ENCODE measurements at regions not wholly inside any gene's neighbourhood (a gene's known extent, or its start where the extent isn't known, plus 50 kb on each side); places are given as distances from the start of the nearest gene placed in this dataset.
A peak's percentile ranks its signal among the peaks of the same experiment; 100 is the strongest.

GRCh38 chr5:35404701-35405100 is 174.4 kb upstream of the PRLR start:
- Histone ChIP-seq H3K4me3 (ENCODE audit: low read length) (no peak overlapping the region), H3K36me3 (ENCODE audit: control insufficient read depth, insufficient read depth, low read length) (no peaks in the 10 kb centered on the region), H3K27ac (ENCODE audit: low read length) (no peak overlapping the region), H3K4me1 (ENCODE audit: control insufficient read depth, insufficient read depth, low read length) (no peaks in the 10 kb centered on the region), H3K9me3 (replicated peaks; ENCODE audit: control insufficient read depth, low read depth, low read length) (no peaks in the 10 kb centered on the region), H3K27me3 (ENCODE audit: control insufficient read depth, insufficient read depth, low read length) (no peaks in the 10 kb centered on the region)
- WGBS (ENCODE audit: insufficient coverage): 78% methylated on average over 8 of the region's 9 CpGs
- DNase-seq: no peak

- no peak overlapping the region for H3K27ac ChIP-seq (ENCODE audit: low read length)
- H3K27me3 ChIP-seq (ENCODE audit: control insufficient read depth, insufficient read depth, low read length): no peaks in the 10 kb centered on the region
- DNase-seq: no peak
- no peaks in the 10 kb centered on the region for H3K4me1 ChIP-seq (ENCODE audit: control insufficient read depth, insufficient read depth, low read length)
- no peaks in the 10 kb centered on the region for H3K36me3 ChIP-seq (ENCODE audit: control insufficient read depth, insufficient read depth, low read length)
- no peaks in the 10 kb centered on the region for H3K9me3 ChIP-seq (replicated peaks; ENCODE audit: control insufficient read depth, low read depth, low read length)
- H3K4me3 ChIP-seq (ENCODE audit: low read length): no peak overlapping the region
- WGBS (ENCODE audit: insufficient coverage): no CpG with 5 or more reads among the region's 4 CpGs
Observed at GRCh38 chr5:35393901-35394300, 163.6 kb upstream of the PRLR start.

GRCh38 chr5:35384658-35385057 is 154.4 kb upstream of the PRLR start:
- no peaks in the 10 kb centered on the region for H3K9me3 ChIP-seq (replicated peaks; ENCODE audit: control insufficient read depth, low read depth, low read length)
- H3K4me1 ChIP-seq (ENCODE audit: control insufficient read depth, insufficient read depth, low read length): no peaks in the 10 kb centered on the region
- H3K4me3 ChIP-seq (ENCODE audit: low read length): no peak overlapping the region
- no peaks in the 10 kb centered on the region for H3K36me3 ChIP-seq (ENCODE audit: control insufficient read depth, insufficient read depth, low read length)
- no peak for DNase-seq
- no peak overlapping the region for H3K27ac ChIP-seq (ENCODE audit: low read length)
- no peaks in the 10 kb centered on the region for H3K27me3 ChIP-seq (ENCODE audit: control insufficient read depth, insufficient read depth, low read length)
- 92% methylated on average over 1 of the region's 2 CpGs for WGBS (ENCODE audit: insufficient coverage)

GRCh38 chr5:35383041-35383440 is 152.8 kb upstream of the PRLR start:
- no CpG with 5 or more reads among the region's 3 CpGs for WGBS (ENCODE audit: insufficient coverage)
- Histone ChIP-seq H3K9me3 (replicated peaks; ENCODE audit: control insufficient read depth, low read depth, low read length) (no peaks in the 10 kb centered on the region), H3K4me1 (ENCODE audit: control insufficient read depth, insufficient read depth, low read length) (no peaks in the 10 kb centered on the region), H3K27me3 (ENCODE audit: control insufficient read depth, insufficient read depth, low read length) (no peaks in the 10 kb centered on the region), H3K27ac (ENCODE audit: low read length) (no peak overlapping the region), H3K4me3 (ENCODE audit: low read length) (no peak overlapping the region), H3K36me3 (ENCODE audit: control insufficient read depth, insufficient read depth, low read length) (no peaks in the 10 kb centered on the region)
- DNase-seq: no peak

- DNase-seq: no peak
- H3K27me3 ChIP-seq (ENCODE audit: control insufficient read depth, insufficient read depth, low read length): no peaks in the 10 kb centered on the region
- H3K27ac ChIP-seq (ENCODE audit: low read length): no peak overlapping the region
- no peaks in the 10 kb centered on the region for H3K4me1 ChIP-seq (ENCODE audit: control insufficient read depth, insufficient read depth, low read length)
- WGBS (ENCODE audit: insufficient coverage): no CpG with 5 or more reads among the region's 4 CpGs
- no peaks in the 10 kb centered on the region for H3K9me3 ChIP-seq (replicated peaks; ENCODE audit: control insufficient read depth, low read depth, low read length)
- H3K4me3 ChIP-seq (ENCODE audit: low read length): no peak overlapping the region
- no peaks in the 10 kb centered on the region for H3K36me3 ChIP-seq (ENCODE audit: control insufficient read depth, insufficient read depth, low read length)
Observed at GRCh38 chr5:35377653-35378052, 147.4 kb upstream of the PRLR start.

GRCh38 chr5:35374584-35374983 is 144.3 kb upstream of the PRLR start:
- no peaks in the 10 kb centered on the region for H3K9me3 ChIP-seq (replicated peaks; ENCODE audit: control insufficient read depth, low read depth, low read length)
- no peak overlapping the region for H3K27ac ChIP-seq (ENCODE audit: low read length)
- no peak overlapping the region for H3K4me3 ChIP-seq (ENCODE audit: low read length)
- H3K27me3 ChIP-seq (ENCODE audit: control insufficient read depth, insufficient read depth, low read length): no peaks in the 10 kb centered on the region
- H3K4me1 ChIP-seq (ENCODE audit: control insufficient read depth, insufficient read depth, low read length): no peaks in the 10 kb centered on the region
- no peak for DNase-seq
- H3K36me3 ChIP-seq (ENCODE audit: control insufficient read depth, insufficient read depth, low read length): no peaks in the 10 kb centered on the region

- Histone ChIP-seq H3K4me1 (ENCODE audit: control insufficient read depth, insufficient read depth, low read length) (no peaks in the 10 kb centered on the region), H3K36me3 (ENCODE audit: control insufficient read depth, insufficient read depth, low read length) (no peaks in the 10 kb centered on the region), H3K4me3 (ENCODE audit: low read length) (no peak overlapping the region), H3K27me3 (ENCODE audit: control insufficient read depth, insufficient read depth, low read length) (no peaks in the 10 kb centered on the region), H3K9me3 (replicated peaks; ENCODE audit: control insufficient read depth, low read depth, low read length) (no peaks in the 10 kb centered on the region), H3K27ac (ENCODE audit: low read length) (no peak overlapping the region)
- no peak for DNase-seq
- 96% methylated on average over 3 of the region's 3 CpGs for WGBS (ENCODE audit: insufficient coverage)
Observed at GRCh38 chr5:35373249-35373648, 143.0 kb upstream of the PRLR start.

GRCh38 chr5:35372482-35372881 is 142.2 kb upstream of the PRLR start:
- H3K27me3 ChIP-seq (ENCODE audit: control insufficient read depth, insufficient read depth, low read length): no peaks in the 10 kb centered on the region
- H3K9me3 ChIP-seq (replicated peaks; ENCODE audit: control insufficient read depth, low read depth, low read length): no peaks in the 10 kb centered on the region
- no CpG with 5 or more reads among the region's 2 CpGs for WGBS (ENCODE audit: insufficient coverage)
- DNase-seq: peak; percentile 15
- H3K27ac ChIP-seq (ENCODE audit: low read length): no peak overlapping the region
- no peaks in the 10 kb centered on the region for H3K4me1 ChIP-seq (ENCODE audit: control insufficient read depth, insufficient read depth, low read length)
- no peak overlapping the region for H3K4me3 ChIP-seq (ENCODE audit: low read length)
- no peaks in the 10 kb centered on the region for H3K36me3 ChIP-seq (ENCODE audit: control insufficient read depth, insufficient read depth, low read length)

GRCh38 chr5:35371951-35372426 is 141.7 kb upstream of the PRLR start:
- H3K4me3 ChIP-seq (ENCODE audit: low read length): no peak overlapping the region
- H3K27ac ChIP-seq (ENCODE audit: low read length): no peak overlapping the region
- WGBS (ENCODE audit: insufficient coverage): 75% methylated on average over 1 of the region's 1 CpG
- peak; percentile 16 for DNase-seq
- H3K4me1 ChIP-seq (ENCODE audit: control insufficient read depth, insufficient read depth, low read length): no peaks in the 10 kb centered on the region
- no peaks in the 10 kb centered on the region for H3K9me3 ChIP-seq (replicated peaks; ENCODE audit: control insufficient read depth, low read depth, low read length)
- no peaks in the 10 kb centered on the region for H3K27me3 ChIP-seq (ENCODE audit: control insufficient read depth, insufficient read depth, low read length)
- H3K36me3 ChIP-seq (ENCODE audit: control insufficient read depth, insufficient read depth, low read length): no peaks in the 10 kb centered on the region

GRCh38 chr5:35370871-35371270 is 140.6 kb upstream of the PRLR start:
- Histone ChIP-seq H3K4me1 (ENCODE audit: control insufficient read depth, insufficient read depth, low read length) (no peaks in the 10 kb centered on the region), H3K27me3 (ENCODE audit: control insufficient read depth, insufficient read depth, low read length) (no peaks in the 10 kb centered on the region), H3K36me3 (ENCODE audit: control insufficient read depth, insufficient read depth, low read length) (no peaks in the 10 kb centered on the region), H3K27ac (ENCODE audit: low read length) (no peak overlapping the region), H3K9me3 (replicated peaks; ENCODE audit: control insufficient read depth, low read depth, low read length) (no peaks in the 10 kb centered on the region), H3K4me3 (ENCODE audit: low read length) (no peak overlapping the region)
- no peak for DNase-seq
- no CpG with 5 or more reads among the region's 2 CpGs for WGBS (ENCODE audit: insufficient coverage)

GRCh38 chr5:35369965-35370790 is 139.9 kb upstream of the PRLR start:
- DNase-seq: peak; percentile 25
- 0% methylated on average over 1 of the region's 7 CpGs for WGBS (ENCODE audit: insufficient coverage)
- H3K4me1 ChIP-seq (ENCODE audit: control insufficient read depth, insufficient read depth, low read length): no peaks in the 10 kb centered on the region
- no peaks in the 10 kb centered on the region for H3K36me3 ChIP-seq (ENCODE audit: control insufficient read depth, insufficient read depth, low read length)
- H3K4me3 ChIP-seq (ENCODE audit: low read length): no peak overlapping the region
- H3K9me3 ChIP-seq (replicated peaks; ENCODE audit: control insufficient read depth, low read depth, low read length): no peaks in the 10 kb centered on the region
- H3K27ac ChIP-seq (ENCODE audit: low read length): no peak overlapping the region
- H3K27me3 ChIP-seq (ENCODE audit: control insufficient read depth, insufficient read depth, low read length): no peaks in the 10 kb centered on the region
